Hepatocyte (in vitro differentiated cells): ENCODE measurements at regions not wholly inside any gene's neighbourhood (a gene's known extent, or its start where the extent isn't known, plus 50 kb on each side); places are given as distances from the start of the nearest gene placed in this dataset.

ENCODE experiments used
- CTCF ChIP-seq: fragments of 200-600 bp; sonication (generic); IDR thresholded peaks from 2 replicates; pipeline ENCODE4 v1.5.1; 2016; ENCODE audit warnings: antibody characterized with exemption, mild to moderate bottlenecking; ENCODE audit not compliant: poor library complexity
- EZH2 ChIP-seq: fragments of 200-600 bp; sonication (generic); IDR thresholded peaks from 2 replicates; pipeline ENCODE4 v1.6.1; 2016; ENCODE audit warnings: antibody characterized with exemption, mild to moderate bottlenecking, borderline replicate concordance

- TF ChIP-seq CTCF (no peak), EZH2 (no peak)
These were observed 285.1 kb upstream of the SLC14A2 start for GRCh38 chr18:45330170-45330594.
